Femur (tissue), 1 donor: ENCODE measurements at regions not wholly inside any gene's neighbourhood (a gene's known extent, or its start where the extent isn't known, plus 50 kb on each side); places are given as distances from the start of the nearest gene placed in this dataset.

ENCODE experiments used
- DNase-seq: peaks from one replicate; pipeline ENCODE4 v3.0.0-alpha.2; 2017

DNA sequence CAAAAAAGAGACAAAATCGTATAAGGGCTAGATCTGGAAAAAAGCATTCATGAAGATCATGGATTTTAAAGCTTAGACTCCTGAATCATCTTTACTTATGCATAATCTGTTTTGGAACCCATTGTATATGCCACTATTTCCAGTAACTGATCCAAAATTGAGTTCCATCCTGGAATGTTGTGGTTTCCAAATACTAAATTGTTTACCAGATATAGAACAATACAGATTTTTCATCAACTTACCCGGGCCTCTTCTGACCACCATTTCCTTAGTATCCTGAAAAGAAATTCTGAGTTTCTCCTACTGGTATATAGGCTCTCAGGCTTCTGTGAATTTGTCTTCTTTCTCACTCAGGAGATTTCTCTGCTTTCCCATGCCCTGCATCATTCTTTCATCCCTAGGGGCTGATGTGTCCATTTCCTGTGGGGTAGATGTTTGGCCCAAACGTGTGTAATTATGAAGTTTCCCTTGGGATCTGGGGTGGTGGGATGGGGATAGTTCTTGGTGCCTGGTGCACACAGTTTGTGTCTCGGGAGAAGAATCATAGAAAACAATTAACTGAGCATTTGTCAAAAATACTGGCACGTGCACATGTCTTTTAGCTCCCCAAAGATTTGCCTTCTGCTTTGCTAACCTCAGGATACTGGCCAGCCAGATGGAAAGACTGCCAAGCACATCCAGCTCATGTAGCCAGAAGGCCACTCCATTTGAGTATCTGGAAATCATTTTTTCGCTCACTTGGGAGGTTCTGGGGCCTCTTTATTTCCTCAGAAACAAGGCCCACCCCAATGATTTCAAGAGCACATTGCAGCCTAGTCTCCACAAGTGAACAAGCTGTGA is 127.8 kb downstream of the NTMT2 start:
- peak; percentile 79 for DNase-seq

GRCh38 chr1:170274131-170274501 is 128.4 kb downstream of the NTMT2 start:
- DNase-seq = no peak

GRCh38 chr1:170277985-170278384 is 132.2 kb downstream of the NTMT2 start:
- no peak for DNase-seq

- DNase-seq = no peak
Observed at GRCh38 chr1:170284016-170284415, 138.3 kb downstream of the NTMT2 start.

GRCh38 chr1:170284512-170284911 is 138.8 kb downstream of the NTMT2 start:
- DNase-seq = peak; percentile 79

- DNase-seq = peak; percentile 54
Observed at GRCh38 chr1:170284951-170285350, 139.2 kb downstream of the NTMT2 start.

- no peak for DNase-seq
Observed at GRCh38 chr1:170288155-170288554, 142.4 kb downstream of the NTMT2 start.

GRCh38 chr1:170290276-170290675 is 144.5 kb downstream of the NTMT2 start:
- no peak for DNase-seq

- DNase-seq = no peak
Observed at GRCh38 chr1:170290991-170291390, 145.2 kb downstream of the NTMT2 start.

DNA sequence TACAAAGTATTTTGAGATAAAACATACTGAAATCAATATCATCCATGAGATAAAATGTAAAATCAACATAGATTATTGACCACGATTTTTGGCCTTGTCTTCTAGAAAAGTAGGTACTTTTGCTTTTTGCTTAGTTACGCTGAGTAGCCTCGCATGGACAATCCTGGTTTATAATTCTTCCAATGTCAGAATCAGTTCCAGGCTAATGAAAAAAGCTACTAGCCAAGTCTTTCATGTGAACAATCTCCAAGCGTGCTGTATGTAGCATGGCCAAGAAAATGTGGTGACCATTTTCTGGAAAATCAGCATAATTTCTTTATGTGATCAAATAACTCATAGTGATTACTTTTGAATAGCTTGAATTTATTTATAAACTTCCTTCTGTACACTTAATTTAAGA is 145.8 kb downstream of the NTMT2 start:
- DNase-seq = no peak

DNA sequence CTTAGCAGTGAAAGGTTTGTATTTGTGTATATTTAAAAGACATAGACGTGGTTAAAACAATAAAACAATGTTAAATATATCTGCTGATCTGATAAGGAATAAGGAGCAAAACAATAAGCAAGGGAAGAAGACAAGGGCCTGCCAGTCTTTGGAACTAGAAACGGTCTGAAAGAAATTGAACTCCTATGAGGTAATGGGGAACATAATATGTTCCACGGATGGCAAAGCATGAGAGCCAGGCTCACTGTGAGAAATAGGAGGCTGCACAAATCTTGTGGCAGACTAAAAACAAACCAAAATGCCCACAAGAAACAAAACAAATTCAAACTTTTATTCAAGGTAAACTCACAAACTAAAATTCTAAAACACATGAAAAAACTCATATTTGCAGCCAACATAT is 150.5 kb downstream of the NTMT2 start:
- no peak for DNase-seq

DNA sequence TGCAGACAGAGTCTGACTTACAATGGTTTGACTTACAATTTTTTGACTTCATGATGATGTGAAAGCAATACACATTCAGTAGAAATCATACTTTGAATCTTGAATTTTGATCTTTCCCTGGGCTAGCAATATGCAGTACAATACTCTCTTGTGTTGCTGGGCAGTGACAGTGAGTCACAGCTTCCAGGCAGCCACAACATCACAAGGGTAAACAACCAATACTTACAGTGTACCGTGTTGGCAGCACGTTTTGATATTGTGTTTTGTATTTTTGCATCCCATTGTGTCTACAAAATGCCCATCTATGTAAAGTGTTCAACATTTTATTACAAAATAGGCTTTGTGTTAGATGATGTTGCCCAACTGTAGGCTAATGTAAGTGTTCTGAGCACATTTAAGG is 150.9 kb downstream of the NTMT2 start:
- DNase-seq = no peak

DNA sequence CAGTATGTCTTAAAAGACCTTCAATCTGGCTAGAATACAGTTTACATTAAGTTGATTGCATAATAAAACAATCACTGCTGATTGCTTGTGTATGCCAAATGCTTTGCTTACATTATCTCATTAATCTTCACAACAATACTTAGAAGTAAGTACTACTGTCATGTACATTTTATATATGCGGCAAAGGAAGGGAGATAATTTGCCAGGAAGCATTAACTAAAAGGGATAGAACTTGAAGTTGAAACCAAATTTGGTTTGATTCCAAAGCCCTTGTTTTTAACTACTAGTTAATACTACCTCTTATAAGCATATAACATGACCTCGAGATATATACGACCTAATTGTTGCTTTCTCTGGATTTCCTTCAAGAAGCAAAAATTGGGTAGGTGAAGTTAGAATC is 155.8 kb downstream of the NTMT2 start:
- DNase-seq = no peak

- DNase-seq = no peak
Observed at GRCh38 chr1:170303034-170303433, 157.3 kb downstream of the NTMT2 start.

- DNase-seq = no peak
Observed at GRCh38 chr1:170305777-170306512, 160.2 kb downstream of the NTMT2 start.

DNA sequence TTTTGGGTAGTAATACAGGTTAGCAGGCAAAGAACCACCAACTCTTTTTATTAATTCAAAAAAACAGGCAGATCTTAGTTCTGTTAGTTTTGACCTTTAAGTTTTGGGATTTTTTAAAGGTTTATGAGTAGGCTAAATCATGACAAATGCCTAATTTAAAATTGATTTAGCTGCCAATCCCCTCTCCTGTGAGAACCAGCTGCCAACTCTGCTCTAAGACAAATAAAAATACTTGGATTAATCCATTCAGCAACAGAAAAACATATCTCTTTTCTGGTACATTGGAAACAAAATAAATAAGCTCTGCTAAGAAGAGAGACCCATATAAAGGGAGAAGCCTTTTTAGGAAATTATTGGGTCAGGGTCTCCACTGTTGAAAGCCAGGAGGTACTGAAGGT is 160.8 kb downstream of the NTMT2 start:
- DNase-seq = no peak

DNA sequence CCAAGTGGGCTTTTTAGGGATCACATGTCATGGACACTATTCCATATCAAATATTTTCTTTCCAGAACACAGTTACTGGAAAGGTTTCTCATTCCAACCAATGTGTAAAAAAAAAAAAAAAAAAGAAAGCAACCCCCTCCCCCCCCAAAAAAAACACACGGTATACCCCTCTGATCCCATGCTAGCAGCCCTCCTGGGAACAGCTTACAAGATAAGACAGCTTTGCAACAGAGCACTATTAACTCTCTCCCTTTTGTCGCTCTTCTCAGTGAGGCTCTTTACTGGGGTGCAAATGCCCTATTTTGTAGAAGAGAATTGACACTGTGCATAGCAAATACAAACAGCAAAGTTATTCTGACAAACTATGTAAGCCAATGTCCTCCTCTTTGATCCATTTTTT is 161.2 kb downstream of the NTMT2 start:
- no peak for DNase-seq

DNA sequence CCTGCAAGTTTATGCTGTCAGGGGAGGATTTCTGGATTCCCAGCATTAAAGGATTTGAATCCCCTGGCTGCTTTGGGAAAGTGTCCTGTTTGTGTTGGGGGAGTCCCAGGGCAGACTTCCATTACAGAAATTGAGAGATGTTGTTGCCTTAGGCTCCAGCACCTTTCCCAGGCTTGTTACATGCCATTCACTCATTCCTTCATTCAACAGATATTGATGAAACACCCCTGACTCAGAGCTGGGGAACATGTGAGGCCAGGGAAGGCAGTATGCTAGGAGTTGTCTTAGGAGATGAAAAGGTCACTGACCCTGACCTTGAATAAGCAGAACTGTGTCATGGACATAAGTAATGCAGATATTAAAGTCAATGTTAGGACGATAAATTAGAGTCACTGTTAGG is 161.7 kb downstream of the NTMT2 start:
- DNase-seq = no peak

DNA sequence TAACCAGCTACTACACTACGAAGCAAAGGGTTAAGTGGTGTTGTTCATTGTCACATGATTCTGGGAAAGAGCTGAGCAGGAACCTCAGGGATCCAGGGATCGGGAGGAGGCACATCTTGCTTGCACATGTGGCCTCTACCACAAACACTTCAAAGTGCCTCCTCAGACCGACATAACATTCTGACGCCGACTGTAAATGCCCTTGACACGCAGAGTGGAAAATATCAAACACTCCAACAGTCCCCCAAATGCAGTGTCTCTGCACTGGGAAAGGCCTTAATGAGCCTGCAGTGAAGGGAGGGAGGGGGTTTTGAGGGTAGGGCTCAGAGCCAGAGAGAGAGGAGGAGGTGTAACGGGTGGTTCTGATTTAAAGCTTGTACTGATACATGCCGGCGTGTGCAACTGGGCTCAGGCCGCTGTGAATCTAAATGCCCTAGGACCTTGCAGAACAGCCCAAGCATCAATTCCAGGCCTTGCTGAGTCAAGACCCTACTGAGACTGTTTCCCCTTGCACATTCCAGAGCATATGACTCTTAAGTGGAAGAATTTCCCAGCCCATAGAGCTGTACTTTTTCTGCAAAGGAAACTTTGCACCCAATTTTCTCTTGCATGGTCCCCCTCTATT is 163.7 kb downstream of the NTMT2 start:
- peak; percentile 70 for DNase-seq

- DNase-seq = no peak
Observed at GRCh38 chr1:170310014-170310405, 164.3 kb downstream of the NTMT2 start.

DNA sequence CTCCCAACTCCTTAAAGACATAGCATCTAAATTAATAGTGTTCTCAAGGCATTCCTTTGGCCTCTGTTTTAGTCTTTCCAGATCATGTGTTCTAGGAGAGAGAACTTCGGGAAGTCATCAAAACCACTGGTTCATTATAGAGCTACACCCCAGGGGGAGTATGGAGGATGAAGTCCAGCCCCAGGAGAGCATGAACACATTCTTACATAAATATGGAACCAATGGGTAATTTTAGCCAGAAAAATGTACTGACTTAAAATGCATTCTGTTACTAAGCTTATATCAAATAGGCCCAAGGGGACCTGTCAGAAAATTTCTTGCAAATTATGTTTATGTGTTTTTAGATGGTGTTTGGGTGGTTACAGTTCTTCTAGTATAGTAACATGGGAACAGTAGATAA is 165.2 kb downstream of the NTMT2 start:
- DNase-seq = no peak

GRCh38 chr1:170313306-170313705 is 167.5 kb downstream of the NTMT2 start:
- DNase-seq = no peak

DNA sequence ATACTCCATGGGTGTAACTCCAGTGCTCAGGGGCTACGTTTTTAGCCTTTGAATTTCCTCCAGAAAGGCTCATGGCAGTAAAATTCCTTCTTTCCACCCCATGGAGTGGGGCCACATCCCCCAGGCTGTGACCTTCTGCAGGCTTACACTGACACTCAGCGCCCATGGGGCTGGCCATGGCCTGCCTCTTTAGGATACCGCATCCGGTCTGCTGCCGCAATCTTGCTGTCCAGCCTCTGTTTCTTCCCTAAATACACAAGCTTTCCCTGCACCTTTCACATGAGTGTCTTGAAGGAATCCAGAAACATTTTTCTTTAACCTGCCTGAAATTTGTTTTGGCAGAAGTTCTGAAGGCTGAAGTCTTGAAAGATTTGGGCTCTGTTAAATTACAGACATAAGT is 170.5 kb downstream of the NTMT2 start:
- DNase-seq = no peak

- no peak for DNase-seq
Observed at GRCh38 chr1:170318141-170318540, 172.4 kb downstream of the NTMT2 start.
